ENCODE measurements at regions not wholly inside any gene's neighbourhood (a gene's known extent, or its start where the extent isn't known, plus 50 kb on each side); places are given as distances from the start of the nearest gene placed in this dataset.
"Not testable (repeated sequence)": the region's sequence is repeated elsewhere in the genome, so short reads cannot be mapped to it uniquely, and the experiment has no call there.

DNA sequence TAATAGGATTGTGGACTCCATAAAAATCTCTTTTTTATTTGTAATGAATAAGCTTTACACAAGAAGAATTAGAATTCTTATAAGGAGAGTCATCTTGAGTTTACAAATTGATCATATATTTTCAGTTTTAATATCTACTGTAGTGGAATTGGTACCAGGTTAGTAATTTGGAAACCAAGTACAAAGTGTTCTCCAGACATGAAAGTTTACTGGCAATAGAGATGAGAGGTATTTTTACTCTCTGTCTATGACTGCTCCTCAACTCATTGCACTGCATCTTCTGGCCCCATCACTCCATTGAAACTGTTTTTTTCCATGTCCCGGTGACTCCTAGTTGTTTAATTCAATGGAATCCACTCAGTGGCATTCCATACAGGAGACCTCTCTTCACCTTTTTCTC lies 164.5 kb upstream of the SMIM30 start:
- intact Hi-C loops (cut with DNase I), result no loop called here
- DNase-seq, result no peak
- Histone ChIP-seq H3K27me3 (no peaks in the 10 kb centered on the region), H3K4me1 (no peaks in the 10 kb centered on the region), H3K27ac (no peak overlapping the region), H3K9me3 (no peaks in the 10 kb centered on the region), H3K4me3 (no peak overlapping the region), H3K36me3 (no peaks in the 10 kb centered on the region)
- WGBS, 2 donors, result 35 to 80% methylated on average over 1 of the region's 1 CpG
- TF ChIP-seq POLR2A (IDR thresholded peaks at IDR 0.05) (no peak), CTCF (IDR thresholded peaks at IDR 0.05) (no peak)

GRCh38 chr7:113281223-113281622 lies 162.9 kb upstream of the SMIM30 start:
- Histone ChIP-seq H3K4me3 (no peak overlapping the region), H3K9me3 (no peaks in the 10 kb centered on the region), H3K36me3 (no peaks in the 10 kb centered on the region), H3K27ac (no peak overlapping the region), H3K4me1 (no peaks in the 10 kb centered on the region), H3K27me3 (no peaks in the 10 kb centered on the region)
- 63 to 70% methylated on average over 2 of the region's 2 CpGs for WGBS, 2 donors
- DNase-seq, result no peak
- TF ChIP-seq CTCF (IDR thresholded peaks at IDR 0.05) (no peak), POLR2A (IDR thresholded peaks at IDR 0.05) (no peak)
- intact Hi-C loops (cut with DNase I), result no loop called here

DNA sequence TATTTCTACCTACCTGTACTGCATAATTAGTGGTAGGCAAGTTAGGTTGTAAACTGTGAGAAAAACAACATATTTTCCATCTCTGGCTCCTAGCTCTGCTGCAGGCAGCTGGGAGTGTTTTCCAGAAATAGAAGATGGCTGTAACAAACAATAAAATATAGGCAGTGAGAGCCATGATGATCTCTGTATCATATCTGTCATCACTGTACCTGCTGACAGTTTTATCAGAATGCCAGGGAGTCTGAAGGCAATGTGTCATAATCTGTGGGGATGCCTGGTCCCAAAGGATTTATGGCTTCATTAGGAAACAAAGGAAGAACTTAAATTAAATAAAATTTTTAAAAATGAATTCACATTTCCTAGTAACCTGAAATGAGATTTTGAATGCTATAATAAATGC lies 160.9 kb upstream of the SMIM30 start:
- no peaks in the 10 kb centered on the region for H3K4me1 ChIP-seq
- intact Hi-C loops (cut with DNase I), result no loop called here
- H3K4me3 ChIP-seq, result no peak overlapping the region
- no peak for DNase-seq
- H3K27ac ChIP-seq, result no peak overlapping the region
- TF ChIP-seq POLR2A (IDR thresholded peaks at IDR 0.05) (no peak), CTCF (IDR thresholded peaks at IDR 0.05) (no peak)
- no peaks in the 10 kb centered on the region for H3K27me3 ChIP-seq
- peaks cover 0 to 5% (median 0%) of the 10 kb centered on the region in 3 donors for H3K9me3 ChIP-seq
- H3K36me3 ChIP-seq, result no peaks in the 10 kb centered on the region

DNA sequence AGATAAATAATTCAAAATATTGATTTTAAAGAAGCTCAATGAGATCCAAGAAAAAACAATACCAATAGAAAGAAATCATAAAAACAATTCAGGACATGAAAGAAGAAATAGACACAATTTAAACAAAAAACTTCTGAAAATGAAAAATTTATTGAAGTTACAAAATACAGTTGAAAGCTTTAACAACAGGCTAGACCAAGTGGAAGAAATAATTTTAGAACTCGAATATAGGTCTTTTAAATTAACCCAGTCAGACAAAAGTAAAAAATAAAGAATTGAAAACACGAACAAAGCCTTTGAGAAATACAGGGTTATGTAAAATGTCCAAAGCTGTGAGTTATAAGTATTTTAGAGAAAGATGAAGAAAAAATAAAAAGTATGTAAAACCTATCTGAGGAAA lies 152.4 kb upstream of the SMIM30 start:
- Histone ChIP-seq H3K4me1 (no peaks in the 10 kb centered on the region), H3K9me3 (peaks cover 0 to 21% (median 8%) of the 10 kb centered on the region in 3 donors), H3K4me3 (no peak overlapping the region), H3K27ac (no peak overlapping the region), H3K27me3 (no peaks in the 10 kb centered on the region), H3K36me3 (no peaks in the 10 kb centered on the region)
- WGBS, 2 donors, result 46 to 74% methylated on average over 2 of the region's 2 CpGs
- no peak for TF ChIP-seq POLR2A (IDR thresholded peaks at IDR 0.05)
- no peak for TF ChIP-seq CTCF (IDR thresholded peaks at IDR 0.05)
- no peak for DNase-seq
- intact Hi-C loops (cut with DNase I), result no loop called here

GRCh38 chr7:113269592-113269991 lies 151.2 kb upstream of the SMIM30 start:
- H3K36me3 ChIP-seq; H3K4me3 ChIP-seq; DNase-seq; H3K27ac ChIP-seq; intact Hi-C loops (cut with DNase I); H3K4me1 ChIP-seq; H3K27me3 ChIP-seq: not testable (repeated sequence)
- 92 to 98% methylated on average over 3 of the region's 3 CpGs for WGBS, 2 donors
- peaks cover 0 to 17% (median 8%) of the 10 kb centered on the region in 3 donors for H3K9me3 ChIP-seq

DNA sequence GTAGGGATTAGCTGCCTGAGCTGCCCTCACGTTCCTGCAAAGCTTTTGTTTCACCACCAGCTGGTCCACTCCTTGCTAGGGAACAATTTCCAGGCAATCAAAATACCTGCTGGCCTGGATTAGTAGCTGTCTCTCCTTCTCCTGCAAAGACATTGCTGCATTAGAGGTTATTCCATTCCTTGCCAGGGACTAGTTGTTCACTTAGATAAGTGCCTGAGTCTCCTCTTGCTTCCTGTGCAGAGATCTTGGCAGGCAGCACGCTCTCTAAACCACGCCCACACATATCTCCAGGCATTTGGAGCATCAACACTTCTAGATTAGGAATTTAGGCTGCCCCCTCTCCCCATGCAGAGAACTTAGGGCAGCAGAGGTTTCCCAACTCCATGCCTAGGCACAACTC lies 150.4 kb upstream of the SMIM30 start:
- Histone ChIP-seq H3K36me3 (no peaks in the 10 kb centered on the region), H3K4me1 (no peaks in the 10 kb centered on the region), H3K4me3 (no peak overlapping the region), H3K27me3 (no peaks in the 10 kb centered on the region), H3K9me3 (peaks cover 0 to 17% (median 8%) of the 10 kb centered on the region in 3 donors), H3K27ac (no peak overlapping the region)
- no peak for DNase-seq
- 74 to 75% methylated on average over 3 of the region's 3 CpGs for WGBS, 2 donors
- TF ChIP-seq CTCF (IDR thresholded peaks at IDR 0.05) (no peak), POLR2A (IDR thresholded peaks at IDR 0.05) (no peak)
- intact Hi-C loops (cut with DNase I), result no loop called here

All from esophagus squamous epithelium (tissue), 5 donors.